Endothelial cell of umbilical vein (primary cell): ENCODE measurements at regions not wholly inside any gene's neighbourhood (a gene's known extent, or its start where the extent isn't known, plus 50 kb on each side); places are given as distances from the start of the nearest gene placed in this dataset.

Source experiments
- BruUV-seq: library from RNA; stranded (reverse); fragments of 400-500 nt; replicated peaks from 2 replicates; lab custom pipeline; 2021; lab: Mats Ljungman, UMichigan
- CTCF ChIA-PET: fragments of 300-600, 350-600 bp; sonication (Branson Sonifier 250); formaldehyde crosslinking; loops from one replicate; lab custom pipeline; 2021; ENCODE audit warnings: antibody characterized with exemption, inconsistent platforms; lab: Charles Lee
- POLR2A ChIA-PET: fragments of 300-600, 350-600 bp; sonication (Branson Sonifier 250); formaldehyde crosslinking; loops from one replicate; lab custom pipeline; 2021; ENCODE audit warnings: antibody characterized with exemption, inconsistent platforms; lab: Charles Lee
- DNase-seq: peaks from one replicate; pipeline ENCODE4 v3.0.0-alpha.2; 2011; ENCODE audit warnings: low read depth, low spot score
- FAIRE-seq: peaks from 2 replicates; lab custom pipeline; 2011; peaks lifted over from hg19 to GRCh38; lab: Jason Lieb, UNC
- H2AFZ ChIP-seq: 2 replicates; pipeline ENCODE4 v1.6.0; 2012; ENCODE audit warnings: low read depth, low read length, control low read depth, inconsistent platforms
- H3K27ac ChIP-seq: 2 replicates; pipeline ENCODE4 v1.5.1; 2011; ENCODE audit warnings: low read depth, mild to moderate bottlenecking, control low read depth, low read length, moderate library complexity; ENCODE audit not compliant: insufficient read depth
- H3K27me3 ChIP-seq, 2 experiments: 2 replicates each; pipeline versions ENCODE4 v1.6.0 to v1.6.1; 2011; ENCODE audit warnings: low read length in 2 of 2, mixed read lengths in 1 of 2; ENCODE audit not compliant: control insufficient read depth in 2 of 2, insufficient read depth in 2 of 2
- H3K36me3 ChIP-seq, 2 experiments: 2 replicates in 1 of 2; 3 replicates in 1 of 2; pipeline ENCODE4 v1.5.1; 2011; ENCODE audit warnings: low read length in 2 of 2, mild to moderate bottlenecking in 1 of 2, moderate library complexity in 1 of 2; ENCODE audit not compliant: control insufficient read depth in 2 of 2, insufficient read depth in 2 of 2; ENCODE audit errors: extremely low read depth in 1 of 2
- H3K4me1 ChIP-seq: 3 replicates; pipeline ENCODE4 v1.5.1; 2011; ENCODE audit warnings: mild to moderate bottlenecking, low read length; ENCODE audit not compliant: control insufficient read depth, insufficient read depth; ENCODE audit errors: extremely low read depth
- H3K4me2 ChIP-seq: 2 replicates; pipeline ENCODE4 v1.6.1; 2011; ENCODE audit warnings: low read length, control low read depth, mixed read lengths; ENCODE audit not compliant: insufficient read depth
- H3K4me3 ChIP-seq, 3 experiments: fragments of 200-600 bp in 1 of 3; sonication (generic), shearing (Covaris generic) in 1 of 3; replicated peaks in 1 of 3; 2 replicates each; pipeline ENCODE4 v1.5.1; 2011 to 2016; ENCODE audit warnings: control low read depth in 3 of 3, low read length in 3 of 3, mild to moderate bottlenecking in 2 of 3, inconsistent platforms in 1 of 3, low read depth in 1 of 3, moderate library complexity in 1 of 3; ENCODE audit not compliant: insufficient read depth in 1 of 3
- H3K79me2 ChIP-seq: 2 replicates; pipeline ENCODE4 v1.6.0; 2012; ENCODE audit warnings: low read length, inconsistent platforms; ENCODE audit not compliant: control insufficient read depth, insufficient read depth
- H3K9ac ChIP-seq: replicated peaks from 2 replicates; pipeline ENCODE3; 2011; ENCODE audit warnings: low read length, control low read depth; ENCODE audit not compliant: insufficient read depth; ENCODE audit errors: extremely low read depth
- H3K9me1 ChIP-seq: replicated peaks from 3 replicates; pipeline ENCODE4 v1.6.0; 2011; ENCODE audit warnings: mild to moderate bottlenecking, low read length; ENCODE audit not compliant: control insufficient read depth, insufficient read depth; ENCODE audit errors: extremely low read depth
- H3K9me3 ChIP-seq: replicated peaks from 2 replicates; pipeline ENCODE4 v1.5.1; 2012; ENCODE audit warnings: low read length, inconsistent platforms; ENCODE audit not compliant: control insufficient read depth, insufficient read depth
- H4K20me1 ChIP-seq: replicated peaks from 2 replicates; pipeline ENCODE3; 2011; ENCODE audit warnings: mild to moderate bottlenecking, low read length; ENCODE audit not compliant: control insufficient read depth, insufficient read depth; ENCODE audit errors: extremely low read depth
- CTCF ChIP-seq, 2 donors: IDR thresholded peaks; 1 replicate in 1 of 2; 2 replicates in 1 of 2; pipeline ENCODE4 v1.5.1; 2011; ENCODE audit warnings: low read length in 2 of 2, mild to moderate bottlenecking in 2 of 2, moderate library complexity in 2 of 2, control low read depth in 1 of 2, inconsistent platforms in 1 of 2, low read depth in 1 of 2; ENCODE audit not compliant: insufficient read depth in 1 of 2; ENCODE audit errors: extremely low read depth in 1 of 2
- EZH2 ChIP-seq: IDR thresholded peaks from 2 replicates; pipeline ENCODE4 v1.6.1; 2012; ENCODE audit warnings: borderline replicate concordance, low read depth, mild to moderate bottlenecking, moderate library complexity, low read length, inconsistent platforms; ENCODE audit not compliant: severe bottlenecking
- FOS ChIP-seq: IDR thresholded peaks from 2 replicates; pipeline ENCODE4 v1.6.1; 2011; ENCODE audit warnings: mild to moderate bottlenecking, low read length, moderate library complexity, borderline replicate concordance; ENCODE audit not compliant: insufficient read depth
- GATA2 ChIP-seq: IDR thresholded peaks from 2 replicates; pipeline ENCODE4 v1.7.0; 2011; ENCODE audit warnings: low read depth, mild to moderate bottlenecking, moderate library complexity, mixed read lengths, low read length; ENCODE audit not compliant: insufficient read length, insufficient read depth
- JUN ChIP-seq: IDR thresholded peaks from 2 replicates; pipeline ENCODE4 v1.6.1; 2011; ENCODE audit warnings: borderline replicate concordance, low read depth; ENCODE audit not compliant: insufficient read length, insufficient read depth
- MAX ChIP-seq: IDR thresholded peaks from 2 replicates; pipeline ENCODE4 v1.6.1; 2011; ENCODE audit not compliant: insufficient read depth, insufficient read length
- MYC ChIP-seq: IDR thresholded peaks from one replicate; pipeline ENCODE4 v1.6.1; 2011; ENCODE audit warnings: mild to moderate bottlenecking, low read depth, low read length
- POLR2A ChIP-seq: IDR thresholded peaks from 2 replicates; pipeline ENCODE4 v1.6.1; 2012; ENCODE audit warnings: low read depth, mild to moderate bottlenecking, control low read depth, low read length
- POLR2AphosphoS5 ChIP-seq: IDR thresholded peaks from 2 replicates; pipeline ENCODE4 v1.6.1; 2012; ENCODE audit warnings: low read depth, mild to moderate bottlenecking, control low read depth, low read length, moderate library complexity; ENCODE audit not compliant: insufficient read depth
- dilution Hi-C: fragments of 300-500 bp; cut with MboI; formaldehyde crosslinking; loops from one replicate; pipeline ENCODE4 v1.15.0; 2019; ENCODE audit warnings: low sequenced_read_pairs; ENCODE audit not compliant: extremely low pct_ligation_motif_present
- intact Hi-C: fragments of 100-400 bp; cut with micrococcal nuclease; formaldehyde crosslinking; loops from one replicate; pipeline ENCODE4 v1.10.0; 2022

GRCh38 chrX:118218940-118219339 lies 102.3 kb upstream of the KLHL13 start:
- TF ChIP-seq POLR2A (no peak), MAX (no peak), MYC (no peak), GATA2 (no peak), JUN (no peak), EZH2 (no peak), CTCF (IDR thresholded peaks at IDR 0.05; ENCODE audit: extremely low read depth in 1 of 2, insufficient read depth in 1 of 2, low read depth in 1 of 2, low read length in 2 of 2) (no peak), FOS (no peak), POLR2AphosphoS5 (no peak)
- dilution Hi-C loops (no loop called here), intact Hi-C loops (loop anchor here (5.0 kb wide), 2 partner anchors 37 to 138 kb away; no protein-coding TSS in a partner anchor)
- Histone ChIP-seq H4K20me1 (no peaks in the 10 kb centered on the region), H3K9ac (no peak overlapping the region), H2AFZ (no peak overlapping the region), H3K9me3 (no peaks in the 10 kb centered on the region), H3K36me3 (no peaks in the 10 kb centered on the region), H3K9me1 (no peaks in the 10 kb centered on the region), H3K4me3 (no peak overlapping the region), H3K27ac (no peak overlapping the region), H3K4me1 (peaks cover 32% of the 10 kb centered on the region), H3K79me2 (no peaks in the 10 kb centered on the region), H3K4me2 (no peak overlapping the region), H3K27me3 (no peaks in the 10 kb centered on the region)
- BruUV-seq = no TSS peak
- DNase-seq (no peak), FAIRE-seq (no peak)
- CTCF ChIA-PET = no interaction called here
- POLR2A ChIA-PET = no interaction called here
